ENCODE measurements at regions not wholly inside any gene's neighbourhood (a gene's known extent, or its start where the extent isn't known, plus 50 kb on each side); places are given as distances from the start of the nearest gene placed in this dataset.
A peak's percentile ranks its signal among the peaks of the same experiment; 100 is the strongest.

DNA sequence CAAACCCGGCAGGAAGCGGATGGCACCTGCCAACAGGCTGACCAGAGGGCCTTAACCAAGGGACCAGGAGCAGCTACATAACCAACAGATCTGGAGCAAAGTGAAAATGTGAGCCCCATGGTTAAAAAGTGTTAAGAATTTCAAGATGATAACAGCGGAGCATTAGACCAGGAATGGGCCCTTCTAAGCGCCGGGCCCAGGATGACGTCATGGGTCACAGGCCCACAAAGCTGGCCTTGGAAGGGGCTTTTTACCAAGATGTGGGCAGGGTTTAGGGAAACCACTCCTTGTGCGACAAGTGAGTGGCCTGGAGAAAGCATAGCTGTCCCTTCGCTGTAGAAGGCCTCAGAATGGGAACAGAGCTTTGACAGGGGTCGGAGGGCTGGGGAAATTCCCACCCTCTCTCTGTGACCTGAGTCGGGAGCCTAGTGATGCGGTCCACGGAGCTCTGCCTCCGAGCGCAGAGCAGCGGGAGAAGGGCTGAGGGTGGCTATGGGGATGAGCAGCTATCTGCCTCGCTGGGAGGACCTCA is 84.4 kb upstream of the RPL38 start:
- Histone ChIP-seq H3K36me3 (ENCODE audit: insufficient read depth, low read length) (no peaks in the 10 kb centered on the region), H3K27me3 (ENCODE audit: insufficient read depth, low read length) (no peaks in the 10 kb centered on the region), H3K9me3 (ENCODE audit: control insufficient read depth in 1 of 2, low read length in 2 of 2) (no peaks in the 10 kb centered on the region), H3K27ac (ENCODE audit: low read depth, low read length) (no peak overlapping the region), H3K4me3 (ENCODE audit: low read length in 2 of 2) (no peak overlapping the region), H3K4me1 (ENCODE audit: insufficient read depth, low read length) (no peaks in the 10 kb centered on the region)
- CTCF ChIA-PET (ENCODE audit: partially characterized antibody) = no interaction called here
- Mint-ChIP-seq H3K27me3 (peaks cover 11 to 18% of the 10 kb centered on the region in 2 donors), H3K9me3 (peaks cover 0 to 3% (median 0%) of the 10 kb centered on the region in 8 donors), H3K4me3 (no peak overlapping the region), H3K36me3 (no peaks in the 10 kb centered on the region), H3K27ac (no peak overlapping the region), H3K4me1 (peaks cover 0 to 1% (median 0%) of the 10 kb centered on the region in 4 donors)
- POLR2A ChIA-PET (ENCODE audit: partially characterized antibody) = no interaction called here
- intact Hi-C loops (cut with micrococcal nuclease) = no loop called here
- no peak for DNase-seq

DNA sequence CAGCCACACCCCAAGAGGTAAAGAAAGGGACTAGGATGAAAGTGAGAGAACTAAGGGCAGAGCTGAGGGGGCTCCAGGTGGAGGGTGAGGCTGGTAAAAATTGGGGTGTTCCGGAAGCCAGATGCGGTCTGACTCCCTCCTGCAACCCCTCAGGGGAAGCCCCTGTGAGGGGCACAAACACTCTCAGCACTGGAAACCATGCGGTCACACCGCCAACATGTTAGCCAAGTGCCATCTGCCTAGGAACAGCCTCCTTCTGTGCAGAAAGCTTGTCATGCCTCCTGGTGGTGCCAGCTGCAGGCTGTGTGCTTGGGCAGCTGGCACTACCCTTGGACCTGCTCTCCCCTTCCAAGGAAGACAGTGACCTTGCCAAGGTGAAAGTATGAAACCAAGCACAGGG is 83.5 kb upstream of the RPL38 start:
- H3K27me3 Mint-ChIP-seq = peaks cover 11 to 22% of the 10 kb centered on the region in 2 donors
- H3K4me3 Mint-ChIP-seq = no peak overlapping the region
- peaks cover 0 to 3% (median 0%) of the 10 kb centered on the region in 8 donors for H3K9me3 Mint-ChIP-seq
- ChIA-PET POLR2A (ENCODE audit: partially characterized antibody) (no interaction called here), CTCF (ENCODE audit: partially characterized antibody) (no interaction called here)
- DNase-seq = no peak
- no peaks in the 10 kb centered on the region for H3K4me1 ChIP-seq (ENCODE audit: insufficient read depth, low read length)
- H3K36me3 Mint-ChIP-seq = no peaks in the 10 kb centered on the region
- intact Hi-C loops (cut with micrococcal nuclease) = no loop called here
- H3K27ac Mint-ChIP-seq = peak overlapping the region in 1 of 7 donors; percentile 73
- H3K4me3 ChIP-seq (ENCODE audit: low read length in 2 of 2) = no peak overlapping the region
- peaks cover 0 to 1% (median 0%) of the 10 kb centered on the region in 4 donors for H3K4me1 Mint-ChIP-seq
- H3K27ac ChIP-seq (ENCODE audit: low read depth, low read length) = no peak overlapping the region
- H3K9me3 ChIP-seq (ENCODE audit: control insufficient read depth in 1 of 2, low read length in 2 of 2) = no peaks in the 10 kb centered on the region
- no peaks in the 10 kb centered on the region for H3K27me3 ChIP-seq (ENCODE audit: insufficient read depth, low read length)
- no peaks in the 10 kb centered on the region for H3K36me3 ChIP-seq (ENCODE audit: insufficient read depth, low read length)

DNA sequence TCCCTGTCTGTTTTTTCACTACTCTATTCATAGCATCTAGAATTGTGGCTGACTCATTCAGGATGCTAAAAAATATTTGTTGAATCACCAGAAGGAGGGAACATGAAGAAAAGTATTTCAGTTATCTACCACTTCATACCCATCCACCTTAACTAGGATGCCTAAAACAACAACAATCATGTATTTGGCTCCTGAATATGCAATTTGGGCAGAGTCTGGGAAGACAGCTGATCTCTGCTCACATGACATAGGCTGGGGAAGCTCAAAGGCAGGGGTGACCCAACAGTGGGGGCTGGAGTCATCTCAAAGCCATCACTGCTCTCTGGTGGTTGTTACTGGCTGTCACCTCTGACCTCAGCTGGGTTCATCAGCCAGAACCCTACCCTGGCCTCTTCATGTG is 80.1 kb upstream of the RPL38 start:
- Mint-ChIP-seq H3K4me3 (no peak overlapping the region), H3K36me3 (peaks cover 0 to 3% of the 10 kb centered on the region in 2 donors), H3K9me3 (peaks cover 0 to 3% (median 0%) of the 10 kb centered on the region in 8 donors), H3K27me3 (peaks cover 20 to 28% of the 10 kb centered on the region in 2 donors), H3K27ac (no peak overlapping the region), H3K4me1 (no peaks in the 10 kb centered on the region)
- Histone ChIP-seq H3K27me3 (ENCODE audit: insufficient read depth, low read length) (no peaks in the 10 kb centered on the region), H3K27ac (ENCODE audit: low read depth, low read length) (no peak overlapping the region), H3K36me3 (ENCODE audit: insufficient read depth, low read length) (no peaks in the 10 kb centered on the region), H3K4me1 (ENCODE audit: insufficient read depth, low read length) (no peaks in the 10 kb centered on the region), H3K4me3 (ENCODE audit: low read length in 2 of 2) (no peak overlapping the region), H3K9me3 (ENCODE audit: control insufficient read depth in 1 of 2, low read length in 2 of 2) (no peaks in the 10 kb centered on the region)
- POLR2A ChIA-PET (ENCODE audit: partially characterized antibody) = no interaction called here
- DNase-seq = no peak
- CTCF ChIA-PET (ENCODE audit: partially characterized antibody) = no interaction called here
- intact Hi-C loops (cut with micrococcal nuclease) = no loop called here

DNA sequence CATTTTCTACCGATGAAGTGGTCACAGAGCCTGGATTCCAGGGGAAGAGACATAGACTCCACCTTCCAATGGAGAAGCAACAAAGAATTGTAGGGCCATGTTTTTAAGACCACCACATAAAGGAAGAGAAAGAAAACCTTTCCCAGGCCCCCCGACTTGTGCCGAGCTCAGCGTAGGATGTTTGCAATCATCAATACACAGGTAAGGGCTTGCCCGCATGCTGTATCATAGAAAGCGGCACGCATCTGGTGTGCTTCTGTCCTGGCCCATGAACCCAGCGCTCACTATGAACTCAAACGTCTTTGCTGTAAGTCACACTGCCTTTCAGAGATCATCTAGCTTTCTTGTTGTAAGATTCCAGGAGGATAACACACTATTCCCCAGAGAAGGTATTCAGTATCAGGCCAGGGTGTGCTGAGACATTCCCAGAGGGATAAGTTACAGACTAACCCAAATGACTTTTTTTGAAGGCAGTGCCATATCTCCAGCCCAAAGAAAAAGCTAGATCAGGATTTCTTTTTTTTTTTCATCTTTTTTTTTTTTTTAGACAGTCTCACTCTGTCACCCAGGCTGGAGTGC is 79.5 kb upstream of the RPL38 start:
- DNase-seq = no peak
- H3K36me3 Mint-ChIP-seq = peaks cover 0 to 3% of the 10 kb centered on the region in 2 donors
- intact Hi-C loops (cut with micrococcal nuclease) = no loop called here
- H3K27me3 Mint-ChIP-seq = peaks cover 20 to 26% of the 10 kb centered on the region in 2 donors
- H3K36me3 ChIP-seq (ENCODE audit: insufficient read depth, low read length) = no peaks in the 10 kb centered on the region
- ChIA-PET POLR2A (ENCODE audit: partially characterized antibody) (no interaction called here), CTCF (ENCODE audit: partially characterized antibody) (no interaction called here)
- no peak overlapping the region for H3K27ac Mint-ChIP-seq
- no peaks in the 10 kb centered on the region for H3K4me1 Mint-ChIP-seq
- no peaks in the 10 kb centered on the region for H3K27me3 ChIP-seq (ENCODE audit: insufficient read depth, low read length)
- H3K9me3 ChIP-seq (ENCODE audit: control insufficient read depth in 1 of 2, low read length in 2 of 2) = no peaks in the 10 kb centered on the region
- no peaks in the 10 kb centered on the region for H3K4me1 ChIP-seq (ENCODE audit: insufficient read depth, low read length)
- H3K27ac ChIP-seq (ENCODE audit: low read depth, low read length) = no peak overlapping the region
- no peak overlapping the region for H3K4me3 ChIP-seq (ENCODE audit: low read length in 2 of 2)
- H3K9me3 Mint-ChIP-seq = peaks cover 0 to 3% (median 0%) of the 10 kb centered on the region in 8 donors
- no peak overlapping the region for H3K4me3 Mint-ChIP-seq

DNA sequence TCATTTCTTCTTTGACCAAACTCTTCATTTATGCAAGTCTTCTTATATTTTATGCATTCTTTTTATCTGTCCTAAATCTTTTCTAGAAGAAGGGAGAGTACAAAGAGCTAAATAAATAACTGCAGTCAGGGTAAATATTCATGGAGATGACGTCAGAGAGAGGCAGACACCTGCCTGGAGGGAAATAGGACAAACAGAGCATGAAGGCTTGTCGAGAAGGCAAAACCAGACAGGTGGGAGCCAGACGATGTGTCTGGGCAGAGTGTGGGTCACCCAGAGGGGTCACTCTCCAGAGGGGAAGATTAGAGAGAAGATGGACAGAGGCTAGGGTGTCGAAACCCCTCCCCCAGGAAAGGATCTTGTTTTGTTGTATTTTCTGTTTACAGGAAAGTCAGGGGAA is 78.3 kb upstream of the RPL38 start:
- no peak overlapping the region for H3K4me3 ChIP-seq (ENCODE audit: low read length in 2 of 2)
- Mint-ChIP-seq H3K27ac (no peak overlapping the region), H3K9me3 (peaks cover 0 to 3% (median 0%) of the 10 kb centered on the region in 8 donors), H3K4me3 (no peak overlapping the region), H3K27me3 (peaks cover 19 to 29% of the 10 kb centered on the region in 2 donors), H3K4me1 (no peaks in the 10 kb centered on the region), H3K36me3 (peaks cover 0 to 3% of the 10 kb centered on the region in 2 donors)
- intact Hi-C loops (cut with micrococcal nuclease) = no loop called here
- H3K4me1 ChIP-seq (ENCODE audit: insufficient read depth, low read length) = no peaks in the 10 kb centered on the region
- H3K27ac ChIP-seq (ENCODE audit: low read depth, low read length) = no peak overlapping the region
- ChIA-PET POLR2A (ENCODE audit: partially characterized antibody) (no interaction called here), CTCF (ENCODE audit: partially characterized antibody) (no interaction called here)
- DNase-seq = no peak
- no peaks in the 10 kb centered on the region for H3K36me3 ChIP-seq (ENCODE audit: insufficient read depth, low read length)
- no peaks in the 10 kb centered on the region for H3K9me3 ChIP-seq (ENCODE audit: control insufficient read depth in 1 of 2, low read length in 2 of 2)
- H3K27me3 ChIP-seq (ENCODE audit: insufficient read depth, low read length) = no peaks in the 10 kb centered on the region

DNA sequence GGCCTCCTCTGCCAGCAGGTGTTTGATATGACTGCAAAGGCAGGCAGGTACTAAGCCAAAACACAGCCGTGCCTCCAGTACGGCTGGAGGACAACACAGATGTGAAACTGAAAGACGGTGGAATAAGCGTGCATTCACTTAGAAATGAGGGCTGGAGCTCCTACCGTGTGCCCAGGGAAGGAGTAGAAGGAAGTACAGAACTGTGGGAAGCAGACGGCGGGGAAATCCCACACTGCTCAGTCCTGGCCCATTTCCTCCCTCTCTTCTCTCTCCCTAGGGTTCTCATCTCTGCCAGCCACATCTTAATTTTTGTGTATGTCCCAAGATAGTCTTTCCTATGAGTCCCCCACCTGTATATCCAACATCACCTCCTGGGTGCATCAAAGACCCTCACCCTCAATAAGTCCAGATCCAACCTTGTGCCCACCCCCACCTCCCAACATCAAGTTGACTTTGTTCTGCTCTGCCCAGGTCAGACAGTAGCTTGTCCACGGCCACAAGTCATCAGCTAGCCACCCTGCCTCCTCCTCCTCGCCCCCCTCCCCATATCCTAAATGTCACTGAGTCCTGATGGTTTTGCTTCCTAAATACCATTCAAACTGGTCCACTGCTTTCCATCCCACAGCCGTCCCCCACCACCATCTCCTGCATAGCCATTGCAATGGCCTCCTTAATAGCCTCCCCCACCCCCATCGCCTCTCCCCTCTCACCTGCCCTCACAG is 77.1 kb upstream of the RPL38 start:
- Mint-ChIP-seq H3K4me1 (no peaks in the 10 kb centered on the region), H3K27me3 (peaks cover 22 to 31% of the 10 kb centered on the region in 2 donors), H3K36me3 (peaks cover 0 to 3% of the 10 kb centered on the region in 2 donors), H3K9me3 (peaks cover 0 to 3% (median 0%) of the 10 kb centered on the region in 8 donors), H3K27ac (no peak overlapping the region), H3K4me3 (no peak overlapping the region)
- Histone ChIP-seq H3K9me3 (ENCODE audit: control insufficient read depth in 1 of 2, low read length in 2 of 2) (no peaks in the 10 kb centered on the region), H3K36me3 (ENCODE audit: insufficient read depth, low read length) (no peaks in the 10 kb centered on the region), H3K27ac (ENCODE audit: low read depth, low read length) (no peak overlapping the region), H3K4me3 (ENCODE audit: low read length in 2 of 2) (no peak overlapping the region), H3K4me1 (ENCODE audit: insufficient read depth, low read length) (no peaks in the 10 kb centered on the region), H3K27me3 (ENCODE audit: insufficient read depth, low read length) (no peaks in the 10 kb centered on the region)
- DNase-seq = no peak
- ChIA-PET CTCF (ENCODE audit: partially characterized antibody) (interaction anchor here (1.1 kb wide), 1 partner anchor 129 kb away, joined by 3 read pairs; no protein-coding TSS in a partner anchor), POLR2A (ENCODE audit: partially characterized antibody) (no interaction called here)
- intact Hi-C loops (cut with micrococcal nuclease) = no loop called here

DNA sequence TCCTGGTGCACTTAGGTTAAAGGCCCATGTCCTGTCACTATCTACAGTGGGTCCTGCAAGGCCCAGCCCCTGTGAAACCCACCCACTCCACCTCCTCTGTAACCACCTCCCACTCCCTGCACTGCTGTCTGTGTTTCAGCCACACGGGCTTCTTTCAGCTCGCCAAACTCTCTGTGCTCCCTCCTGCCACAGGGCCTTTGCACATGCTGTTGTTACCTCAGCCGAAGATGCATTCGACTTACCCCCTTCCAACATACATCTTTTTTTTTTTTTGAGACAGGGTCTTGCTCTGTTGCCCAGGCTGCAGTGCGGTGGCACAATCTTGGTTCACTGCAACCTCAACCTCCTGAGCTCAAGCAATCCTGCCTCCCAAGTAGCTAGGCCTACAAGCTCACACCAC is 76.5 kb upstream of the RPL38 start:
- no peak for DNase-seq
- H3K27ac ChIP-seq (ENCODE audit: low read depth, low read length) = no peak overlapping the region
- intact Hi-C loops (cut with micrococcal nuclease) = no loop called here
- no peaks in the 10 kb centered on the region for H3K9me3 ChIP-seq (ENCODE audit: control insufficient read depth in 1 of 2, low read length in 2 of 2)
- CTCF ChIA-PET (ENCODE audit: partially characterized antibody) = interaction anchor here (1.1 kb wide), 1 partner anchor 129 kb away, joined by 3 read pairs; no protein-coding TSS in a partner anchor
- H3K36me3 ChIP-seq (ENCODE audit: insufficient read depth, low read length) = no peaks in the 10 kb centered on the region
- no peaks in the 10 kb centered on the region for H3K4me1 ChIP-seq (ENCODE audit: insufficient read depth, low read length)
- H3K4me1 Mint-ChIP-seq = no peaks in the 10 kb centered on the region
- no peak overlapping the region for H3K27ac Mint-ChIP-seq
- H3K27me3 ChIP-seq (ENCODE audit: insufficient read depth, low read length) = no peaks in the 10 kb centered on the region
- POLR2A ChIA-PET (ENCODE audit: partially characterized antibody) = no interaction called here
- H3K36me3 Mint-ChIP-seq = peaks cover 0 to 3% of the 10 kb centered on the region in 2 donors
- H3K27me3 Mint-ChIP-seq = peaks cover 29 to 33% of the 10 kb centered on the region in 2 donors
- H3K4me3 ChIP-seq (ENCODE audit: low read length in 2 of 2) = no peak overlapping the region
- H3K9me3 Mint-ChIP-seq = peaks cover 0 to 3% (median 0%) of the 10 kb centered on the region in 8 donors
- H3K4me3 Mint-ChIP-seq = no peak overlapping the region
